ENCODE measurements at regions not wholly inside any gene's neighbourhood (a gene's known extent, or its start where the extent isn't known, plus 50 kb on each side); places are given as distances from the start of the nearest gene placed in this dataset.

DNA sequence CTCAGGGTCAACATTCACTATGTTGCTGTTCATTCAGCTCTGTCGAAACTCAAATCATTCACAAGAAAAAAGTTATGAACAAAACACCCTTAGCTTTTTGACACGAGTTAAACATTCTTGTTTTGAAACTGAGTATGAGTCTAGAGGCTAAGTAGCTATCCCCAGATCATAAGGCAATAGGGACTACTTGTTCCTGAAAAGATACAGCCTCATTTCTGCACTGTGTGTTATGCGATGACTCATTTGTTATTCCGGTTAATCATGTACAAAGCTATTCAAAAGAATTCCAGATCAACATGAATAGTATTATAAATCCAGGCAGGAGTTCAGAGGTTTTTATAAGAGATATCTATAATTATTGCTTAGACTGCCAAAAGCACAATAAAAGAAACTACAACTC, 908.0 kb downstream of the QKI start:
- Histone ChIP-seq H3K4me2 (no peak overlapping the region), H2AFZ (ENCODE audit: low read depth) (no peak overlapping the region), H3K36me3 (ENCODE audit: insufficient read depth) (no peaks in the 10 kb centered on the region; the same call in 1 of the 2 replicates), H3K79me2 (ENCODE audit: insufficient read depth, low read depth) (no peaks in the 10 kb centered on the region), H3K4me3 (IDR thresholded peaks at IDR 0.05; ENCODE audit: insufficient read depth, low read depth, low read length) (no peak overlapping the region), H3K27me3 (ENCODE audit: insufficient read depth, low read depth) (no peaks in the 10 kb centered on the region), H3K9ac (no peak overlapping the region), H3K4me1 (ENCODE audit: low read depth, poor library complexity, severe bottlenecking) (no peaks in the 10 kb centered on the region), H3K27ac (no peak overlapping the region), H4K20me1 (ENCODE audit: insufficient read depth) (no peaks in the 10 kb centered on the region)
- TF ChIP-seq CTCF (conservative IDR thresholded peaks at IDR 0.05; ENCODE audit: low read depth, low read length): no peak

DNA sequence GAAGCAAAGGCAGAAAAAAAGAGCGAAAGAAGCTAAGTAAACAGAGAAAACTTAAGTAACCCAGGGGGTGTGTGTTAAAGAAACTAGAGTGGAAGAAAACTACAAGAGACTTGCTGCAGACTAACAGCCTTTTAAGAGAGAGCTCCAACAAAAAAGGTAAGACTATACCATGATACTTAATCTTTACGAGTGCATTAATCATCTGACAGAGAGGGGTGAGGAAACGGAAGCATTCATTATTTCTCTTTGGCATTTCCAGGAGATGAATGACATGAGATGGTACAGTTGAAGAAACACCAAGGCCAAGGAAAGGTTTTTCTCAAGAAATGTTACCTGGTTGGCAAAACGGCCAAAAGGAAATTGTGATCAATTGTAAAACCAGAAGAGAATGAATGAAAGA, 906.8 kb downstream of the QKI start:
- H3K4me2 ChIP-seq: no peak overlapping the region
- no peak for TF ChIP-seq CTCF (conservative IDR thresholded peaks at IDR 0.05; ENCODE audit: low read depth, low read length)
- no peak overlapping the region for H3K9ac ChIP-seq
- no peak overlapping the region for H3K27ac ChIP-seq
- H2AFZ ChIP-seq (ENCODE audit: low read depth): no peak overlapping the region
- H3K4me3 ChIP-seq (IDR thresholded peaks at IDR 0.05; ENCODE audit: insufficient read depth, low read depth, low read length): no peak overlapping the region
- no peaks in the 10 kb centered on the region; the same call in 1 of the 2 replicates for H3K36me3 ChIP-seq (ENCODE audit: insufficient read depth)
- no peaks in the 10 kb centered on the region for H3K27me3 ChIP-seq (ENCODE audit: insufficient read depth, low read depth)
- H3K4me1 ChIP-seq (ENCODE audit: low read depth, poor library complexity, severe bottlenecking): no peaks in the 10 kb centered on the region
- H3K79me2 ChIP-seq (ENCODE audit: insufficient read depth, low read depth): no peaks in the 10 kb centered on the region
- no peaks in the 10 kb centered on the region for H4K20me1 ChIP-seq (ENCODE audit: insufficient read depth)

DNA sequence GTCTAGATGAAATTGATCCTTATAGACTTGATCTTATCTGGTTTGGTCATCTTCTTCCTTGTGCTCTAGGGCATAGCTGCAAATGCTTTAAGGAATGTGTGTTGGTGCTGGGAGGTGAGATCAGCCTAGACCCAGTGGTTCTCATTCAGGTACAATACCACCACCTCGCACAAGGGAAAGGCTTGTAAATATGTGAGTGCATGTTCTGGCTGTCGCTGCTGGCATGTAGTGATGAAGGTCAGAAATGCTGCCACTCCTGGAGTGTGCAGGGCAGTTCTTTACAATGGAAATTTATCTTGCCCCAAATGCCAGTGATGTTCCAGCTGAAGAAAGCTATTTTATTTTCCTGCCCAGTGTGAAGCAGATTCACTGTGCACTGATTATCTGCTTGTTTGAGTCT, 900.9 kb downstream of the QKI start:
- Histone ChIP-seq H3K4me3 (IDR thresholded peaks at IDR 0.05; ENCODE audit: insufficient read depth, low read depth, low read length) (no peak overlapping the region), H2AFZ (ENCODE audit: low read depth) (no peak overlapping the region), H3K27me3 (ENCODE audit: insufficient read depth, low read depth) (no peaks in the 10 kb centered on the region), H3K9ac (no peak overlapping the region), H4K20me1 (ENCODE audit: insufficient read depth) (no peaks in the 10 kb centered on the region), H3K27ac (no peak overlapping the region), H3K4me2 (no peak overlapping the region), H3K36me3 (ENCODE audit: insufficient read depth) (no peaks in the 10 kb centered on the region; the same call in 1 of the 2 replicates), H3K4me1 (ENCODE audit: low read depth, poor library complexity, severe bottlenecking) (no peaks in the 10 kb centered on the region), H3K79me2 (ENCODE audit: insufficient read depth, low read depth) (no peaks in the 10 kb centered on the region)
- no peak for TF ChIP-seq CTCF (conservative IDR thresholded peaks at IDR 0.05; ENCODE audit: low read depth, low read length)

DNA sequence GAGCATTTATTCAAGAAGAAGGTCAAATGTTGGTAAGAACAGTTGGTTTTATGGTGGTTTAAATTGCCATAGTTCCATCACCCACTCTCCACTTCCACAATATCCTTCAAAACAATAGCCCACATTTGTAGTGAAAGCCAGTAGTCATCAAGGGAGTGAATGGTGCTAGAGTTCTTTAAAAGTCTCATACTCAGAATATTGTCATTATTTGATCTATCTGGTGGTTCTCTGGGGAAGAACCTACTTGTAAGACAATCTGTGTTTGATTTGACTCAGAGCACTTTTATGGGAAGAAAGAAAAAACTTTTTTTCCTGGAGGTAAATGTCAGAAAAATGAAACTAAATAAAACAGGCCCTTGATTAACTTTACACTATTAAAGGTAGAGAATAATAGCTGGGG, 893.8 kb downstream of the QKI start:
- H3K79me2 ChIP-seq (ENCODE audit: insufficient read depth, low read depth): no peaks in the 10 kb centered on the region
- no peak overlapping the region for H3K9ac ChIP-seq
- no peaks in the 10 kb centered on the region for H4K20me1 ChIP-seq (ENCODE audit: insufficient read depth)
- H3K4me1 ChIP-seq (ENCODE audit: low read depth, poor library complexity, severe bottlenecking): no peaks in the 10 kb centered on the region
- H3K4me3 ChIP-seq (IDR thresholded peaks at IDR 0.05; ENCODE audit: insufficient read depth, low read depth, low read length): no peak overlapping the region
- H3K27me3 ChIP-seq (ENCODE audit: insufficient read depth, low read depth): no peaks in the 10 kb centered on the region
- no peak overlapping the region for H2AFZ ChIP-seq (ENCODE audit: low read depth)
- H3K27ac ChIP-seq: no peak overlapping the region
- no peaks in the 10 kb centered on the region for H3K36me3 ChIP-seq (ENCODE audit: insufficient read depth)
- no peak overlapping the region for H3K4me2 ChIP-seq
- no peak for TF ChIP-seq CTCF (conservative IDR thresholded peaks at IDR 0.05; ENCODE audit: low read depth, low read length)
